HepG2 (cell line): ENCODE measurements at regions not wholly inside any gene's neighbourhood (a gene's known extent, or its start where the extent isn't known, plus 50 kb on each side); places are given as distances from the start of the nearest gene placed in this dataset.

Experiments
- ATAC-seq: fragments of 200-7000 bp; cut with Tn5 transposase; 3 replicates; pipeline ENCODE4 v1.9.1; 2020; ENCODE audit warnings: mild to moderate bottlenecking, moderate library complexity
- BruUV-seq: library from RNA; stranded (reverse); fragments of 400-500 nt; replicated peaks from 2 replicates; lab custom pipeline; 2021; lab: Mats Ljungman, UMichigan
- CTCF ChIA-PET: fragments of 300-600 bp; formaldehyde crosslinking; extraction: SDS; loops from one replicate; lab custom pipeline; 2021; ENCODE audit warnings: low total read pairs, inconsistent platforms, low intra/inter-chr PET ratio; lab: Yijun Ruan, JAX
- POLR2A ChIA-PET: fragments of 350-600 bp; sonication (Branson Sonifier 250); formaldehyde crosslinking; loops from one replicate; lab custom pipeline; 2020; ENCODE audit warnings: antibody characterized with exemption, inconsistent platforms; lab: Yijun Ruan, JAX
- DNase-seq: peaks from one replicate; pipeline ENCODE4 v3.0.0-alpha.2; 2015; ENCODE audit warnings: low spot score
- FAIRE-seq: peaks from 3 replicates; lab custom pipeline; 2011; peaks lifted over from hg19 to GRCh38; lab: Jason Lieb, UNC
- H2AFZ ChIP-seq: one replicate; pipeline ENCODE4 v1.6.1; 2011; ENCODE audit warnings: low read length, inconsistent platforms
- H3K27ac ChIP-seq: fragments of 300-600 bp; 3 replicates; pipeline ENCODE4 v1.8.0; 2011; ENCODE audit warnings: mixed run types, mild to moderate bottlenecking, mixed read lengths, low read length, inconsistent platforms; ENCODE audit not compliant: insufficient read depth; ENCODE audit errors: extremely low read length
- H3K27me3 ChIP-seq, 2 experiments: fragments of 200-600 bp in 1 of 2; 2 replicates in 1 of 2; 3 replicates in 1 of 2; pipeline versions ENCODE4 v1.6.0 to v1.8.0; 2011; ENCODE audit warnings: low read length in 2 of 2, mild to moderate bottlenecking in 2 of 2, moderate library complexity in 2 of 2, inconsistent platforms in 1 of 2; ENCODE audit not compliant: insufficient read depth in 2 of 2, control insufficient read depth in 1 of 2
- H3K36me3 ChIP-seq, 2 experiments: fragments of 200-600 bp in 1 of 2; replicated peaks in 1 of 2; 2 replicates in 1 of 2; 3 replicates in 1 of 2; pipeline versions ENCODE4 v1.5.1 to v1.8.0; 2011; ENCODE audit warnings: low read length in 2 of 2, inconsistent platforms in 1 of 2; ENCODE audit not compliant: insufficient read depth in 2 of 2, control insufficient read depth in 1 of 2
- H3K4me1 ChIP-seq: 2 replicates; pipeline ENCODE4 v1.5.1; 2012; ENCODE audit warnings: low read length, inconsistent platforms; ENCODE audit not compliant: insufficient read depth
- H3K4me2 ChIP-seq: 2 replicates; pipeline ENCODE4 v1.6.0; 2011; ENCODE audit warnings: low read depth, low read length, inconsistent platforms
- H3K4me3 ChIP-seq, 3 experiments: fragments of 200-600 bp in 1 of 3; sonication (generic), shearing (Covaris generic) in 1 of 3; replicated peaks in 1 of 3; 2 replicates each; pipeline ENCODE4 v1.5.1; 2011 to 2016; ENCODE audit warnings: low read length in 3 of 3, inconsistent platforms in 2 of 3, low read depth in 2 of 3, mild to moderate bottlenecking in 2 of 3, control low read depth in 1 of 3, mixed read lengths in 1 of 3; ENCODE audit not compliant: insufficient read depth in 1 of 3
- H3K79me2 ChIP-seq: one replicate; pipeline ENCODE4 v1.6.1; 2011; ENCODE audit warnings: low read length, inconsistent platforms; ENCODE audit not compliant: insufficient read depth
- H3K9ac ChIP-seq: 2 replicates; pipeline ENCODE4 v1.6.0; 2011; ENCODE audit warnings: mild to moderate bottlenecking, low read depth, low read length, inconsistent platforms; ENCODE audit not compliant: insufficient read depth
- H3K9me3 ChIP-seq: 2 replicates; pipeline ENCODE4 v1.5.1; 2012; ENCODE audit warnings: mild to moderate bottlenecking, low read length
- H4K20me1 ChIP-seq: 2 replicates; pipeline ENCODE4 v1.6.0; 2011; ENCODE audit warnings: inconsistent platforms, mild to moderate bottlenecking, low read length, moderate library complexity; ENCODE audit not compliant: insufficient read depth
- ARNT ChIP-seq: fragments of 450-650 bp; IDR thresholded peaks from 2 replicates; pipeline ENCODE4 v1.6.1; 2017
- FIP1L1 ChIP-seq: fragments of 200-400 bp; formaldehyde crosslinking; IDR thresholded peaks from 2 replicates; pipeline ENCODE4 v1.6.1; 2018; ENCODE audit warnings: low read depth, mild to moderate bottlenecking, low read length, moderate library complexity, borderline replicate concordance; ENCODE audit not compliant: insufficient read depth
- KDM5B ChIP-seq: sonication (generic); formaldehyde crosslinking; IDR thresholded peaks from 2 replicates; pipeline ENCODE4 v1.4.0; 2020; ENCODE audit warnings: missing genetic modification reagents, mild to moderate bottlenecking, borderline replicate concordance
- SNAPC4 ChIP-seq: sonication (generic); formaldehyde crosslinking; IDR thresholded peaks from 2 replicates; pipeline ENCODE4 v1.4.0; 2020; ENCODE audit warnings: mild to moderate bottlenecking, missing genetic modification reagents
- ZBTB43 ChIP-seq: sonication (generic); formaldehyde crosslinking; conservative IDR thresholded peaks from 2 replicates; pipeline ENCODE4 v1.4.0; 2020; ENCODE audit warnings: missing genetic modification reagents
- ZNF124 ChIP-seq: sonication (generic); formaldehyde crosslinking; IDR thresholded peaks from 2 replicates; pipeline ENCODE4 v1.4.0; 2020; ENCODE audit warnings: missing genetic modification reagents
- ZNF234 ChIP-seq: sonication (generic); formaldehyde crosslinking; conservative IDR thresholded peaks from 2 replicates; pipeline ENCODE4 v1.5.1; 2020; ENCODE audit warnings: mild to moderate bottlenecking, missing genetic modification reagents
- ZNF557 ChIP-seq: sonication (generic); formaldehyde crosslinking; IDR thresholded peaks from 2 replicates; pipeline ENCODE4 v1.4.0; 2020; ENCODE audit warnings: missing genetic modification reagents
- ZNF563 ChIP-seq: sonication (generic); formaldehyde crosslinking; IDR thresholded peaks from 2 replicates; pipeline ENCODE4 v1.8.0; 2022; ENCODE audit warnings: mild to moderate bottlenecking, moderate library complexity, missing genetic modification reagents
- ZNF773 ChIP-seq: sonication (generic); formaldehyde crosslinking; IDR thresholded peaks from 2 replicates; pipeline ENCODE4 v1.4.0; 2020; ENCODE audit warnings: missing genetic modification reagents, borderline replicate concordance
- WGBS: methylation state at CpG from one replicate; pipeline ENCODE4 v1.1.6; 2017; ENCODE audit warnings: low lambda C conversion rate; 5-methylcytosine and 5-hydroxymethylcytosine counted together
- in situ Hi-C: cut with HindIII; loops from 2 replicates; pipeline ENCODE4 v1.10.0; 2017; ENCODE audit warnings: low pct_unique_long_range_greater_than_20kb; ENCODE audit not compliant: extremely low pct_ligation_motif_present
- intact Hi-C: fragments of 100-400 bp; cut with micrococcal nuclease; formaldehyde crosslinking; loops from one replicate; pipeline ENCODE4 v1.10.0; 2022; ENCODE audit not compliant: unreplicated experiment

- TF ChIP-seq ZBTB43 (no peak), SNAPC4 (no peak), ARNT (no peak), KDM5B (no peak)
Observed at GRCh38 chr1:66435541-66435940, 98.4 kb upstream of the SGIP1 start (continued).

DNA sequence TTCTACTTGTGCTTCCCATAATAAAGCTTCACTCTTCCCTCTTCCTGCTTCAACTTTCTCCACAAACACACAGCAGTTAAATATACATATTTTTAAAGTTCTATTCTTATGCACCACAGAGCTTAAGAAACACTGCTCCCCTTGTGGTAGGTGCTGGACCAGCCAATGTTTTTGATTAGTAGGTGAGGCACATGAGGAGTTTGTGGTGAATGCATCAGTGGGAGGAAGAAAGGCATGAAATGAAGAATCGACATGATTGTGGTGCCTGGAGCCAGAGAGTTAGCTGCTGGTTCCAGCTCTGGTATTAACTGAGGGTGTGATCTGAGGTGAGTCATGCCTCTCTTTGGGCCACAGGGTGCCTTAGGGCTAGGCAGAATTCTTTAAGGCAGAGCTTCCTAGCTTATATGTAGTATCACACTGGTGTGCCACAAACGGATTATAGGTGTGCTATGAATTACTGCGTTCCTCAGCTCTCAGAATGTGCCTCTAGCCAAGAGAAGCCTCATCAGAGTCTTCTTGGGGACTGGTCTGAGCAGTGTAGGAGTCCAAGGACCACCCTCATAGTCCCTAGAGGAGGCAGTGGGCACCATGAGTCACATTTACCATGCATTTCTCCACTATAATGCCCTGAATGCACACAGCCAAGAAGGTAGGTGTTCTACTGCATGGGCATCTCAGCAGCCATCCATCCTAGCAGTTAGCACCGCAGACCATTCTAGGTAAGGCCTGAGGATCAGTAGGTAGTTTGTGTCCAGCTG lies 97.4 kb upstream of the SGIP1 start:
- DNase-seq (no peak), ATAC-seq (no peak), FAIRE-seq (no peak)
- H3K4me2 ChIP-seq = no peak overlapping the region
- no peaks in the 10 kb centered on the region for H3K36me3 ChIP-seq
- intact Hi-C loops = no loop called here
- BruUV-seq = no TSS peak
- no peaks in the 10 kb centered on the region for H4K20me1 ChIP-seq
- H3K9ac ChIP-seq = no peak overlapping the region
- H3K4me3 ChIP-seq = no peak overlapping the region
- ChIA-PET CTCF (no interaction called here), POLR2A (no interaction called here)
- in situ Hi-C loops = no loop called here
- no peaks in the 10 kb centered on the region for H3K79me2 ChIP-seq
- no peaks in the 10 kb centered on the region for H3K4me1 ChIP-seq
- H3K27ac ChIP-seq = no peak overlapping the region
- 13% methylated on average over 2 of the region's 4 CpGs for WGBS
- peaks cover 2% of the 10 kb centered on the region; the same call in 1 of the 2 replicates for H3K9me3 ChIP-seq
- no peak overlapping the region for H2AFZ ChIP-seq
- H3K27me3 ChIP-seq = no peaks in the 10 kb centered on the region
- TF ChIP-seq ZNF557 (CRISPR knock-in tag) (no peak), ZNF234 (CRISPR knock-in tag) (no peak), ZNF563 (no peak), ZNF773 (CRISPR knock-in tag) (no peak), ZNF124 (CRISPR knock-in tag) (no peak), FIP1L1 (no peak)
